OCI-LY3 (cell line): ENCODE measurements at regions not wholly inside any gene's neighbourhood (a gene's known extent, or its start where the extent isn't known, plus 50 kb on each side); places are given as distances from the start of the nearest gene placed in this dataset.
"Not testable (repeated sequence)": the region's sequence is repeated elsewhere in the genome, so short reads cannot be mapped to it uniquely, and the experiment has no call there.

Source experiments
- H2AFZ ChIP-seq: fragments of 200-600, 300-600 bp; shearing (Covaris generic); 2 replicates; pipeline ENCODE4 v1.6.0; 2014; ENCODE audit warnings: antibody characterized with exemption, low read depth, low read length
- H3K27ac ChIP-seq: fragments of 200-600, 300-600 bp; sonication (generic); 2 replicates; pipeline ENCODE4 v1.5.1; 2014; ENCODE audit warnings: mild to moderate bottlenecking, low read length, moderate library complexity, mixed read lengths
- H3K27me3 ChIP-seq: fragments of 200-600, 300-600 bp; sonication (generic); 2 replicates; pipeline ENCODE4 v1.6.1; 2014; ENCODE audit warnings: low read depth, low read length, mixed read lengths
- H3K36me3 ChIP-seq: fragments of 200-600, 300-600 bp; sonication (generic); replicated peaks from 2 replicates; pipeline ENCODE3; 2014; ENCODE audit warnings: low read depth, low read length, mixed read lengths
- H3K4me1 ChIP-seq: fragments of 300-600, 200-600 bp; sonication (generic); 2 replicates; pipeline ENCODE4 v1.6.1; 2014; ENCODE audit warnings: low read length, mixed read lengths
- H3K4me2 ChIP-seq: fragments of 200-600, 300-600 bp; sonication (generic); 2 replicates; pipeline ENCODE4 v1.6.1; 2014; ENCODE audit warnings: low read length, mixed read lengths
- H3K4me3 ChIP-seq: fragments of 300-600, 200-600 bp; sonication (generic); 2 replicates; pipeline ENCODE4 v1.5.1; 2014; ENCODE audit warnings: antibody characterized with exemption, mild to moderate bottlenecking, low read length, moderate library complexity
- H3K79me2 ChIP-seq: fragments of 300-600, 200-600 bp; shearing (Covaris generic); 2 replicates; pipeline ENCODE4 v1.6.1; 2014; ENCODE audit warnings: mild to moderate bottlenecking, low read length, mixed read lengths
- H3K9ac ChIP-seq: fragments of 300-600, 200-600 bp; shearing (Covaris generic); 2 replicates; pipeline ENCODE4 v1.6.0; 2014; ENCODE audit warnings: mild to moderate bottlenecking, low read length, moderate library complexity
- H3K9me3 ChIP-seq: fragments of 200-600, 300-600 bp; shearing (Covaris generic); 2 replicates; pipeline ENCODE4 v1.6.1; 2014; ENCODE audit warnings: low read length, mixed read lengths; ENCODE audit not compliant: insufficient read depth
- H4K20me1 ChIP-seq: fragments of 200-600, 300-600 bp; sonication (generic); 2 replicates; pipeline ENCODE4 v1.6.1; 2016; ENCODE audit warnings: low read length, mixed read lengths; ENCODE audit not compliant: insufficient read depth
- CTCF ChIP-seq: fragments of 200-600, 300-600 bp; sonication (generic); IDR thresholded peaks from 2 replicates; pipeline ENCODE4 v1.5.1; 2014; ENCODE audit warnings: antibody characterized with exemption, low read length, low read depth
- EZH2phosphoT487 ChIP-seq: fragments of 200-600 bp; shearing (Covaris generic); IDR thresholded peaks from 2 replicates; pipeline ENCODE4 v1.6.1; 2018; ENCODE audit warnings: antibody characterized with exemption, mixed run types, low read depth

GRCh38 chr12:31815096-31815495 lies 86.3 kb upstream of the AMN1 start:
- Histone ChIP-seq H3K27ac (no peak overlapping the region), H3K4me1 (peaks cover 48% of the 10 kb centered on the region), H3K9me3 (no peaks in the 10 kb centered on the region), H3K36me3 (peaks cover 3% of the 10 kb centered on the region), H3K79me2 (no peaks in the 10 kb centered on the region), H4K20me1 (no peaks in the 10 kb centered on the region), H3K9ac (no peak overlapping the region), H3K27me3 (no peaks in the 10 kb centered on the region), H3K4me2 (no peak overlapping the region), H3K4me3 (no peak overlapping the region), H2AFZ (no peak overlapping the region)
- TF ChIP-seq CTCF (no peak), EZH2phosphoT487 (no peak)

DNA sequence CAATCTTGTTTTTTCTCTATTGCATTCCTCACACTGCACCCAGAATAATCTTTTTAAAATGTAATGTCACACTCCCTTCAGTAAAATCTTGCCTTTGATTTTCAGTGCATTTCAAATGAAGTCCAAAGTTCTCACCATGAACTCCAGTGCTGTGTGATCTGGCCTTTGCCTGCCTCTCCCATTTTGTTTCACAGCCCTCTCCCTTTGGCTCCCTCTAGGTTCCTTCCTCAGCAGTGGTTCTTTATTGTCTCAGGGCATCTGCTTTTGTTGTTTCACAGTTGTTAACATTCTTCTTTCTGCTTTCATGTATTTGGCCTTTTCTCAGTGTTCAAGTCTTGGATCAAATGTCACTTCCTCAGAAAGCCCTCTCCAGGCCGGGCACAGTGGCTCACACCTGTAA lies 84.5 kb upstream of the AMN1 start:
- Histone ChIP-seq H3K9ac (no peak overlapping the region), H3K4me3 (no peak overlapping the region), H3K36me3 (no peaks in the 10 kb centered on the region), H3K27ac (peak overlapping the region; percentile 19; the same call in 1 of the 2 replicates), H4K20me1 (no peaks in the 10 kb centered on the region), H3K27me3 (no peaks in the 10 kb centered on the region), H3K9me3 (no peaks in the 10 kb centered on the region), H3K4me2 (no peak overlapping the region), H2AFZ (no peak overlapping the region), H3K79me2 (no peaks in the 10 kb centered on the region), H3K4me1 (peaks cover 64% of the 10 kb centered on the region)
- TF ChIP-seq CTCF, result peak; percentile 33
- no peak for TF ChIP-seq EZH2phosphoT487

DNA sequence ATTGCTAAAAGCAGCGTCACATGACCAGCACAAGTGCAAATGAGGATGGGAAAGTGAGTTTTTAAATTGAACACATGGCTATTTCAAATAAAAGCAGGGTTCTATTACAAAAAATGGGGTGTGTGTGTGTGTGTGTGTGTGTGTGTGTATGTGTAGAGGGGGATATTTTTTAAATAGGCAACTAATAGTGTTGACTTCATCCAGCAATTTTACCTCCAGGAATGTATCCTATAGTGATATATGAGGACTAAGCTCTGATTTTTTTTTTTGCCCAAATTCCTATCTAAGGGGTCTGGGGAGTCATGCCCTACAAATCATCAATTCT lies 78.9 kb upstream of the AMN1 start:
- peak overlapping the region; percentile 90 for H3K27ac ChIP-seq
- H2AFZ ChIP-seq, result peak overlapping the region; percentile 57; the same call in 1 of the 2 replicates
- peak overlapping the region; percentile 85 for H3K4me2 ChIP-seq
- peak overlapping the region; percentile 16; the same call in 1 of the 2 replicates for H3K4me3 ChIP-seq
- no peaks in the 10 kb centered on the region for H3K9me3 ChIP-seq
- H3K27me3 ChIP-seq, result no peaks in the 10 kb centered on the region
- no peaks in the 10 kb centered on the region for H3K79me2 ChIP-seq
- peak overlapping the region; percentile 71 for H3K9ac ChIP-seq
- peaks cover 72% of the 10 kb centered on the region for H3K4me1 ChIP-seq
- TF ChIP-seq EZH2phosphoT487 (no peak), CTCF (no peak)
- H4K20me1 ChIP-seq, result no peaks in the 10 kb centered on the region
- H3K36me3 ChIP-seq, result no peaks in the 10 kb centered on the region

DNA sequence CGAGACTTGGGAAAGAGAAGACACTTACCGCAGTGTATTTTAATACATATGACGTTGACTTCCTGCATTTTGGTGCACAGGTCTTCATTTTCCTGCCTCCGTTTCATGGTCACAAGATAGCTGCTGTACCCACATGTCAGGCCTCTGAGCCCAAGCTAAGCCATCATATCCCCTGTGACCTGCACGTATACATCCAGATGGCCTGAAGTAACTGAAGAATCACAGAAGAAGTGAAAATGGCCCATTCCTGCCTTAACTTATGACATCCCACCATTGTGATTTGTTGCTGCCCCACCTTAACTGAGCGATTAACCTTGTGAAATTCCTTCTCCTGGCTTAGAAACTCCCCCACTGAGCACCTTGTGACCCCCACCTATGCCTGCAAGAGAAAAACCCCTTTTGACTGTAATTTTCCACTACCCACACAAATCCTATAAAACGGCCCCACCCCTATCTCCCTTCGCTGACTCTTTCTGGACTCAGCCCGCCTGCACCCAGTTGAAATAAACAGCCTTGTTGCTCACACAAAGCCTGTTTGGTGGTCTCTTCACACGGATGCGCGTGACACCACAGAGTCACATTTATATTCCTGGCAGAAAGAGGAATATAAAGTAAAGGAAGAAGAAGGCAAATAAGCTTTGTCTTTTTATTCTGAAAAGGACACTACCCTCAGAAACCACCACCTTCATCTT lies 78.4 kb upstream of the AMN1 start:
- H3K27me3 ChIP-seq, H3K9me3 ChIP-seq, H4K20me1 ChIP-seq, H3K36me3 ChIP-seq, H3K79me2 ChIP-seq: not testable (repeated sequence)
- Histone ChIP-seq H3K4me3 (peak overlapping the region; percentile 16), H3K9ac (peak overlapping the region; percentile 71; the same call in 1 of the 2 replicates), H3K4me2 (peak overlapping the region; percentile 85), H2AFZ (peak overlapping the region; percentile 57; the same call in 1 of the 2 replicates), H3K4me1 (peaks cover 69% of the 10 kb centered on the region), H3K27ac (peak overlapping the region; percentile 90)

GRCh38 chr12:31805681-31806080 lies 76.9 kb upstream of the AMN1 start:
- not testable (repeated sequence) for H3K4me2 ChIP-seq, H3K79me2 ChIP-seq, H3K27ac ChIP-seq, H3K4me3 ChIP-seq, H3K36me3 ChIP-seq, H4K20me1 ChIP-seq, H3K27me3 ChIP-seq, H3K9me3 ChIP-seq, H3K9ac ChIP-seq, H2AFZ ChIP-seq
- H3K4me1 ChIP-seq, result peaks cover 55% of the 10 kb centered on the region

- H3K4me3 ChIP-seq, result peak overlapping the region; percentile 39; the same call in 1 of the 2 replicates
- not testable (repeated sequence) for H2AFZ ChIP-seq, H3K27me3 ChIP-seq, H3K9me3 ChIP-seq, H3K36me3 ChIP-seq, H4K20me1 ChIP-seq, H3K79me2 ChIP-seq
- H3K4me2 ChIP-seq, result peak overlapping the region; percentile 77
- H3K27ac ChIP-seq, result peak overlapping the region; percentile 62; the same call in 1 of the 2 replicates
- H3K9ac ChIP-seq, result peak overlapping the region; percentile 19; the same call in 1 of the 2 replicates
- peaks cover 46% of the 10 kb centered on the region for H3K4me1 ChIP-seq
These were observed 75.9 kb upstream of the AMN1 start for GRCh38 chr12:31804707-31805106.
